GM12878 (cell line): ENCODE measurements at regions not wholly inside any gene's neighbourhood (a gene's known extent, or its start where the extent isn't known, plus 50 kb on each side); places are given as distances from the start of the nearest gene placed in this dataset.

Experiments used
- ATAC-seq: fragments of 200-7000 bp; cut with Tn5 transposase; 3 replicates; pipeline ENCODE4 v1.9.1; 2020; ENCODE audit warnings: mild to moderate bottlenecking, moderate library complexity
- BruUV-seq: library from RNA; stranded (reverse); fragments of 400-500 nt; replicated peaks from 2 replicates; lab custom pipeline; 2021; lab: Mats Ljungman, UMichigan
- CTCF ChIA-PET: fragments of 300-600 bp; sonication (Branson Sonifier 250); formaldehyde crosslinking; extraction: SDS; loops from one replicate; lab custom pipeline; 2021; ENCODE audit warnings: inconsistent platforms; lab: Yijun Ruan, JAX
- POLR2A ChIA-PET: fragments of 350-600 bp; formaldehyde crosslinking; extraction: SDS; loops from one replicate; lab custom pipeline; 2021; ENCODE audit warnings: inconsistent platforms; lab: Charles Lee
- RAD21 ChIA-PET: fragments of 300-600 bp; sonication (Branson Sonifier 250); formaldehyde crosslinking; loops from one replicate; lab custom pipeline; 2023; ENCODE audit warnings: antibody characterized with exemption; ENCODE audit not compliant: unreplicated experiment; lab: Charles Lee
- SMC1A ChIA-PET: fragments of 300-600 bp; sonication (Branson Sonifier 250); formaldehyde crosslinking; loops from one replicate; lab custom pipeline; 2023; ENCODE audit not compliant: unreplicated experiment, uncharacterized antibody; lab: Charles Lee
- DNase-seq: peaks from one replicate; pipeline ENCODE4 v3.0.0-alpha.2; 2011; ENCODE audit warnings: low read depth, low spot score
- FAIRE-seq: peaks from 3 replicates; lab custom pipeline; 2011; peaks lifted over from hg19 to GRCh38; lab: Jason Lieb, UNC
- H2AFZ ChIP-seq: 2 replicates; pipeline ENCODE4 v1.6.0; 2011; ENCODE audit warnings: low read depth, low read length, control low read depth; ENCODE audit not compliant: control insufficient read depth
- H3K27ac ChIP-seq: 2 replicates; pipeline ENCODE4 v1.5.1; 2011; ENCODE audit warnings: control low read depth; ENCODE audit not compliant: control insufficient read depth, insufficient read depth
- H3K27me3 ChIP-seq, 2 experiments: replicated peaks in 1 of 2; 2 replicates each; pipeline versions ENCODE4 v1.6.0 to v1.6.1; 2011; ENCODE audit warnings: low read length in 1 of 2; ENCODE audit not compliant: control insufficient read depth in 2 of 2, insufficient read depth in 2 of 2
- H3K36me3 ChIP-seq, 2 experiments: 2 replicates each; pipeline ENCODE4 v1.5.1; 2011; ENCODE audit warnings: low read length in 1 of 2; ENCODE audit not compliant: control insufficient read depth in 2 of 2, insufficient read depth in 2 of 2
- H3K4me1 ChIP-seq: 2 replicates; pipeline ENCODE4 v1.6.1; 2011; ENCODE audit warnings: mild to moderate bottlenecking, low read length, moderate library complexity, mixed read lengths; ENCODE audit not compliant: control insufficient read depth, insufficient read depth
- H3K4me2 ChIP-seq: 2 replicates; pipeline ENCODE4 v1.6.0; 2011; ENCODE audit warnings: control low read depth; ENCODE audit not compliant: control insufficient read depth, insufficient read depth
- H3K4me3 ChIP-seq: fragments of 200-600 bp; sonication (generic); 2 replicates; pipeline ENCODE4 v1.5.1; 2016
- H3K79me2 ChIP-seq: 2 replicates; pipeline ENCODE4 v1.6.0; 2011; ENCODE audit warnings: low read length; ENCODE audit not compliant: control insufficient read depth, insufficient read depth
- H3K9ac ChIP-seq: 2 replicates; pipeline ENCODE4 v1.8.0; 2011; ENCODE audit warnings: low read length, control low read depth, mixed read lengths; ENCODE audit not compliant: control insufficient read depth, insufficient read depth
- H3K9me3 ChIP-seq: replicated peaks from 3 replicates; pipeline ENCODE4 v1.5.1; 2011; ENCODE audit warnings: mild to moderate bottlenecking, low read length; ENCODE audit not compliant: control insufficient read depth, insufficient read depth
- H4K20me1 ChIP-seq: 2 replicates; pipeline ENCODE4 v1.6.0; 2011; ENCODE audit not compliant: control insufficient read depth, insufficient read depth
- KAT2A ChIP-seq: conservative IDR thresholded peaks from 2 replicates; pipeline ENCODE4 v1.6.1; 2011; ENCODE audit warnings: low read depth, low read length; ENCODE audit not compliant: control insufficient read depth
- MLLT1 ChIP-seq: fragments of 450-650 bp; IDR thresholded peaks from 2 replicates; pipeline ENCODE4 v1.6.1; 2016; ENCODE audit warnings: mild to moderate bottlenecking
- NBN ChIP-seq: fragments of 450-650 bp; IDR thresholded peaks from 2 replicates; pipeline ENCODE4 v1.6.1; 2016
- POU2F2 ChIP-seq: IDR thresholded peaks from 3 replicates; pipeline ENCODE4 v1.6.1; 2011; ENCODE audit warnings: low read depth, mild to moderate bottlenecking, low read length, borderline replicate concordance
- SREBF1 ChIP-seq: IDR thresholded peaks from 2 replicates; pipeline ENCODE4 v1.6.1; 2012; ENCODE audit warnings: mild to moderate bottlenecking, low read length
- YY1 ChIP-seq: IDR thresholded peaks from 2 replicates; pipeline ENCODE4 v1.6.1; 2011; ENCODE audit warnings: low read depth, mild to moderate bottlenecking, low read length
- ZNF217 ChIP-seq: fragments of 450-650 bp; IDR thresholded peaks from 2 replicates; pipeline ENCODE4 v1.6.1; 2017; ENCODE audit warnings: antibody characterized with exemption, mild to moderate bottlenecking
- WGBS: methylation state at CpG from one replicate; pipeline ENCODE4 v1.1.6; 2016; ENCODE audit warnings: low lambda C conversion rate; ENCODE audit not compliant: insufficient replicate concordance, insufficient coverage; ENCODE audit errors: missing lambda C conversion rate; 5-methylcytosine and 5-hydroxymethylcytosine counted together
- in situ Hi-C: fragments of 300-500 bp; cut with MboI; formaldehyde crosslinking; loops from 9 replicates; pipeline ENCODE4 v1.14.3; 2018; ENCODE audit warnings: mixed read lengths
- intact Hi-C: fragments of 100-400 bp; cut with micrococcal nuclease; formaldehyde crosslinking; loops from one replicate; pipeline ENCODE4 v1.14.2; 2022; ENCODE audit not compliant: unreplicated experiment
- TF ChIP-seq, protein P1 (sequence below): fragments of 450-650 bp; conservative IDR thresholded peaks from 2 replicates; pipeline ENCODE4 v1.6.1; 2017; ENCODE audit warnings: mild to moderate bottlenecking, moderate library complexity
- TF ChIP-seq, protein P2 (sequence below): IDR thresholded peaks from 2 replicates; pipeline ENCODE4 v1.6.1; 2011; ENCODE audit warnings: low read depth, low read length, improper control_type of control experiment, borderline replicate concordance

DNA sequence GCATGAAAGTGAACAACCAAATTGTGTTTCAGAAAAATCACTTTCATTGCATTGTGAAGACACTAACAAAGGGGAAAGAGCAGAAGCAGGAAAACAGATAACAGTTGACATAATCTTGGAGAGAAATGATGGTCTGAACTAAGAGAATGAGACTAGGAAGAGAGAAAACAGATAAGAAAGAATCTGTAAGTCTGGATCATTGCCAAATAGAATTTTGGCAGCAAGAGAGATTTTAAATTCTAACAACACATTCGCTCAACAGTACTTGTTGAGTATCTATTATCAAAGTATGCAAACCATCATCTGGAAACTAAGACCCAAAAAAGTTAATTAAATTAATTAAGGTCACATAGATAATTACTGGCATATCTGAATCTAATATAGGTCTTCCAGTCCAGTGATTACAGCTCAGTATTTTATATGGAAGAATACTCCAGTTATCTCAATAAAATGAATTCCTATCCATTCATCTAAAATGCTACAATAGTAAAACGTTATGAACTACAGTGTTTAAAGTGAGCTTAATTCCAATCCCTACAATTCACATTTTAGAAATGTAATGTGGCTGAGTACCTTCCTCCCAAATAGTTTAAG lies 166.7 kb upstream of the FAT3 start:
- ChIA-PET POLR2A (no interaction called here), RAD21 (no interaction called here), CTCF (no interaction called here), SMC1A (no interaction called here)
- ATAC-seq (no peak), FAIRE-seq (no peak), DNase-seq (no peak)
- H3K36me3 ChIP-seq: no peaks in the 10 kb centered on the region
- H3K27me3 ChIP-seq: no peaks in the 10 kb centered on the region
- H3K27ac ChIP-seq: no peak overlapping the region
- WGBS: 11% methylated on average over 2 of the region's 2 CpGs
- no peak overlapping the region for H3K4me3 ChIP-seq
- H3K9ac ChIP-seq: no peak overlapping the region
- intact Hi-C loops: no loop called here
- H3K79me2 ChIP-seq: no peaks in the 10 kb centered on the region
- H3K4me1 ChIP-seq: no peaks in the 10 kb centered on the region
- TF ChIP-seq MLLT1 (no peak), NBN (no peak), SREBF1 (no peak), YY1 (no peak), POU2F2 (no peak), KAT2A (no peak), ZNF217 (no peak)
- TF ChIP-seq, protein P1, sequence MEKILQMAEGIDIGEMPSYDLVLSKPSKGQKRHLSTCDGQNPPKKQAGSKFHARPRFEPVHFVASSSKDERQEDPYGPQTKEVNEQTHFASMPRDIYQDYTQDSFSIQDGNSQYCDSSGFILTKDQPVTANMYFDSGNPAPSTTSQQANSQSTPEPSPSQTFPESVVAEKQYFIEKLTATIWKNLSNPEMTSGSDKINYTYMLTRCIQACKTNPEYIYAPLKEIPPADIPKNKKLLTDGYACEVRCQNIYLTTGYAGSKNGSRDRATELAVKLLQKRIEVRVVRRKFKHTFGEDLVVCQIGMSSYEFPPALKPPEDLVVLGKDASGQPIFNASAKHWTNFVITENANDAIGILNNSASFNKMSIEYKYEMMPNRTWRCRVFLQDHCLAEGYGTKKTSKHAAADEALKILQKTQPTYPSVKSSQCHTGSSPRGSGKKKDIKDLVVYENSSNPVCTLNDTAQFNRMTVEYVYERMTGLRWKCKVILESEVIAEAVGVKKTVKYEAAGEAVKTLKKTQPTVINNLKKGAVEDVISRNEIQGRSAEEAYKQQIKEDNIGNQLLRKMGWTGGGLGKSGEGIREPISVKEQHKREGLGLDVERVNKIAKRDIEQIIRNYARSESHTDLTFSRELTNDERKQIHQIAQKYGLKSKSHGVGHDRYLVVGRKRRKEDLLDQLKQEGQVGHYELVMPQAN: no peak
- TF ChIP-seq, protein P2, sequence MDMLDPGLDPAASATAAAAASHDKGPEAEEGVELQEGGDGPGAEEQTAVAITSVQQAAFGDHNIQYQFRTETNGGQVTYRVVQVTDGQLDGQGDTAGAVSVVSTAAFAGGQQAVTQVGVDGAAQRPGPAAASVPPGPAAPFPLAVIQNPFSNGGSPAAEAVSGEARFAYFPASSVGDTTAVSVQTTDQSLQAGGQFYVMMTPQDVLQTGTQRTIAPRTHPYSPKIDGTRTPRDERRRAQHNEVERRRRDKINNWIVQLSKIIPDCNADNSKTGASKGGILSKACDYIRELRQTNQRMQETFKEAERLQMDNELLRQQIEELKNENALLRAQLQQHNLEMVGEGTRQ: no peak
- H4K20me1 ChIP-seq: no peaks in the 10 kb centered on the region
- no peak overlapping the region for H2AFZ ChIP-seq
- H3K9me3 ChIP-seq: no peaks in the 10 kb centered on the region
- in situ Hi-C loops: no loop called here
- no peak overlapping the region for H3K4me2 ChIP-seq
- no TSS peak for BruUV-seq
